GM13977 (cell line): ENCODE measurements at regions not wholly inside any gene's neighbourhood (a gene's known extent, or its start where the extent isn't known, plus 50 kb on each side); places are given as distances from the start of the nearest gene placed in this dataset.

Experiments
- DNase-seq: peaks from one replicate; pipeline ENCODE4 v3.0.0; 2012; ENCODE audit warnings: low spot score
- in situ Hi-C: fragments of 300-500 bp; cut with MboI; formaldehyde crosslinking; loops from one replicate; pipeline ENCODE4 v1.12.0; 2022; ENCODE audit warnings: low sequenced_read_pairs, low pct_unique_long_range_greater_than_20kb, mixed read lengths, inconsistent platforms; ENCODE audit not compliant: unreplicated experiment
- TF ChIP-seq, protein P1 (sequence below): IDR thresholded peaks from 2 replicates; pipeline ENCODE4 v1.5.1; 2012; ENCODE audit warnings: mild to moderate bottlenecking, control low read depth; ENCODE audit not compliant: insufficient read depth; ENCODE audit errors: extremely low read depth, missing control alignments

DNA sequence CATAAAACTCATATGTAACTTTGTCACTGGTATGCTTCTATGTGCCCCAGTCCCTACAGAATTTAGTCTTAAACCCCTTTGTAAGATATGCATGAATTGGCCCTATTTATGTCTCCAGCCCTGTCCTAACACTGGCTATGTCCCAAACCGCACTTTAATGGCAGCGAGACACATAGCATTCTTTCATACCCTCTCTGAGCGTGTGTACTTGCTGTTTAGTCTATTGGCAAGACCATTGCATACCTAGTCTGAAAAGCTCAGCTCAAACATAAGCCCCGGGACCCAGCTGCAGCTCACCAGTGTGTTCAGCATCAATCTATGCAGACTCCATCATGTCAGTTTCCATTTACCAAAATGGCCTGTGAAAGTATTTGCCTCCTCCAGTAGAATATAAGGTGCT, 1018.4 kb upstream of the TENM3 start:
- TF ChIP-seq, protein P1, sequence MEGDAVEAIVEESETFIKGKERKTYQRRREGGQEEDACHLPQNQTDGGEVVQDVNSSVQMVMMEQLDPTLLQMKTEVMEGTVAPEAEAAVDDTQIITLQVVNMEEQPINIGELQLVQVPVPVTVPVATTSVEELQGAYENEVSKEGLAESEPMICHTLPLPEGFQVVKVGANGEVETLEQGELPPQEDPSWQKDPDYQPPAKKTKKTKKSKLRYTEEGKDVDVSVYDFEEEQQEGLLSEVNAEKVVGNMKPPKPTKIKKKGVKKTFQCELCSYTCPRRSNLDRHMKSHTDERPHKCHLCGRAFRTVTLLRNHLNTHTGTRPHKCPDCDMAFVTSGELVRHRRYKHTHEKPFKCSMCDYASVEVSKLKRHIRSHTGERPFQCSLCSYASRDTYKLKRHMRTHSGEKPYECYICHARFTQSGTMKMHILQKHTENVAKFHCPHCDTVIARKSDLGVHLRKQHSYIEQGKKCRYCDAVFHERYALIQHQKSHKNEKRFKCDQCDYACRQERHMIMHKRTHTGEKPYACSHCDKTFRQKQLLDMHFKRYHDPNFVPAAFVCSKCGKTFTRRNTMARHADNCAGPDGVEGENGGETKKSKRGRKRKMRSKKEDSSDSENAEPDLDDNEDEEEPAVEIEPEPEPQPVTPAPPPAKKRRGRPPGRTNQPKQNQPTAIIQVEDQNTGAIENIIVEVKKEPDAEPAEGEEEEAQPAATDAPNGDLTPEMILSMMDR, result no peak
- no peak for DNase-seq
- in situ Hi-C loops, result no loop called here

DNA sequence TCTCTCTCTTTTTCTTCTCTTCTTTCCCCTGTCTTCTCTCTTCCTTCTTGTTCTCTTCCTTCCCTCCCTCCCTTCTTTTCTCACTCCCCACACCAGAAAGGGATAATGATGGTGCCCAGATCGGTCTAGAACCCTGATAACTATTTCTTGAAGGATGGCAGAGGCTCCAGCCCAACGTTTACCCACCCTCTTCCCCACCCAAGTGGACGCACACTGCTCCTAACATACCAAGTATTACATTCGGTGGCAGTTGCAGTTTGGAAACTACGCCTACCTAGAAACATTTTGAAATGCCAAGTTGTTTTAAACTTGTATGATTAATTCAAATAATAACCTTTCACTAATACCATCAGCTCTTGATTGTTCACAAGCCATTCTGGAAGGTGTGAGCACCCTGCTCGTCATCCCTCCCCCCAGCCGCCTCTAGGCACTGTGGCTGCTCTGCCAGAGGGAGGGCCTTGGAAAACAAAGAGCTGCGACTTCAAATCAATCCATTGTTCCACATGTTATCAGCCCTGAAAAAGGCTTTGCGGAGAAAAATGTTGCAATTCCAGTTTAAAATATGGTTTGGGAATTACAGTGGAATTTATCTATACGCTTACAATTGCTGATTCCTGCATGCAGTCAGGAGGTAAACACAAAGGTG, 1017.5 kb upstream of the TENM3 start:
- TF ChIP-seq, protein P1, result no peak
- no peak for DNase-seq
- in situ Hi-C loops, result no loop called here

DNA sequence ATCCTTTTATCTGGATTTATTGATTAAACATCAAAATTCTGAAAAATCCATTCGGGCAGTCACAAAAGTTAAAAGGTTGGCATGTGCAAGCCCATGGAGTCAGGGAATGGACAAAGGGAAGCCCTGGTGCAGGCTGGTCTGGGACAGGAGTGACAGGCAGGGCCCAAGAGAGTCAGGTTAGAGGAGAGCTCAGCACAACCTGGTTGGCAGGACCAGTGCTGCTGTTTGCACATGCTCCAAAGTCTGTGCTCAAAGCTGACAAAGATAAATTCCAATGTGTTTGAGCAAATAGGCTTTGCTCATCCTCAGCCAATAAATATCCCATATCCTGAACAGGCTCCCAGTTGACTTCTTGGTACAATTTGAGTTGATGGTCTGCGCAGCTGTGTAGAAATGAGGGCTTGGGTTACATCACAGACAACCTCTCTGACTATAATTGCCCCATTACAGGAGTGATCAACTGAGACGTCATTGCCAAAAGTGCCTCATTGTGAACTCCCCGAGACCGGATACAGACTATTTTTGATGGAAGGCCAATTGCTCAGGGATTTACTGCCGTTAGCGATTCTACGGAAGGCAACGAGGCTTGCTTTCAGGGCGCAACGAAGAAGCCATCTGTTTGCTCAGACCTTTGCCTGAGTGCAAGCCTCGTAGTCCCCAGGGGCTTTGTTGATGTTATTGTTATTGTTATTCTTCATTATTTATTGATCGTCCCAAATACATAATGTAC, 1008.1 kb upstream of the TENM3 start:
- in situ Hi-C loops, result no loop called here
- DNase-seq, result no peak
- TF ChIP-seq, protein P1, result no peak

DNA sequence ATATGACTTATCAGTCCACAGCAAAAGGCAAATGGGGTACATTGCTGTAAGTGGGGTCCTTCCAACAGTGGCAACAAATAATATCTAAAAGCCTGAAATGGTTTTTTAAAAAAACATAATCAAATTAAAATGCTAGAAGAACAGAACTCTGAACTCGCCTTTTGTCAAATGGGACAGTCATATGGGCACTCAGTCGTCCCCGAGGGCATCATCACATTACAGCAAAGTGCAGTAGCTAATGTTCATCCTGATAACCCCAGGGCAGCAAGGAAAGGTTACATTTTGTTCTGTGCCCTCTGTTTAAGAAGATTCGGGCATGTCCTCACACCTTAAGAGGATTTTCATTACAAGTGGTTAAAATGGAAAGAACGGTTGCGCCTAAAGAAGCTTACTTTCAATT, 997.9 kb upstream of the TENM3 start:
- DNase-seq, result no peak
- in situ Hi-C loops, result no loop called here
- TF ChIP-seq, protein P1, result no peak

DNA sequence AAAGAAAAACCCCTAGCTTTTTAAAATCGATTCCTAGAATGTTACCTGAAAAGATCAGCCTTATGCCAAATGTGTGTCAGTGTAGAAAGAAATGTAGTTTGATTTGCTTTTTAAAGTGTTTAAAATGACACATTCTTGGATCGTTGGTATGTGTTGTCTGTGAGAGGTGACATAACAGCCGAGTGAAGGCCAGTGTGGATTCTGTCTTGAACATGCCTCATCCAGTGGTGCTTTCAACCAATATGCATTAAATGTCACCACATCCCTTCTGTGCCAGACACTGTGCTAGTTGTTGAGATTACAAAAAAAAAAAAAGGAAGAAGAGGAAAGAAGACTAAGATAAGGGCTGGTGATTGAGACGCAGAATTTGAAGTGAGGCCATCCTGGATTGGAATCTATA, 994.2 kb upstream of the TENM3 start:
- TF ChIP-seq, protein P1, result no peak
- no peak for DNase-seq
- in situ Hi-C loops, result no loop called here

DNA sequence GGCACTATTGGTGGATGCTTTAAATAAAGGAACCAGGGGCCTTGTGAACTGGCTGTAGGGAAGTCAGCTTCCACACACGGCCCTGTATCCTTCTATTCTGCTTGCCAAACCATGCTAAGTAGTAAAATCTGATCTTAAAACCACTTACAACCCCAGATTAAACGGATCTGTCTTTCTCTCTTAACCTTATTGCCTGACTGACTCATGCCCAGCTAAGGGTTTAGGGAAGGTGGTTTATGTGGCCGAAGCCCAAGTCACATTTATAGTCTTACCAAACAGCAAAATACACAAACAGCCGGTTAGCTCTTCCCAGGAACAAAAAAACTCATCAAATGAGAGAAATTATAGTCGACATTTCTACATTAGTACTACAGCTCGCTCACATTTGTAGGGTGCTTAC, 988.4 kb upstream of the TENM3 start:
- TF ChIP-seq, protein P1, result no peak
- DNase-seq, result no peak
- in situ Hi-C loops, result no loop called here
